AG10803 (cell line): ENCODE measurements at regions not wholly inside any gene's neighbourhood (a gene's known extent, or its start where the extent isn't known, plus 50 kb on each side); places are given as distances from the start of the nearest gene placed in this dataset.
"Not testable (repeated sequence)": the region's sequence is repeated elsewhere in the genome, so short reads cannot be mapped to it uniquely, and the experiment has no call there.

Source experiments
- DNase-seq: peaks from one replicate; pipeline ENCODE4 v3.0.0; 2010; ENCODE audit warnings: low read depth
- H3K4me3 ChIP-seq: 2 replicates; pipeline ENCODE4 v1.5.1; 2011; ENCODE audit warnings: mild to moderate bottlenecking, low read length, control low read depth
- TF ChIP-seq, protein P1 (sequence below): conservative IDR thresholded peaks from 2 replicates; pipeline ENCODE4 v1.5.1; 2011; ENCODE audit warnings: mild to moderate bottlenecking, low read length, control low read depth, inconsistent platforms

- no peak for DNase-seq
- H3K4me3 ChIP-seq = no peak overlapping the region
- TF ChIP-seq, protein P1, sequence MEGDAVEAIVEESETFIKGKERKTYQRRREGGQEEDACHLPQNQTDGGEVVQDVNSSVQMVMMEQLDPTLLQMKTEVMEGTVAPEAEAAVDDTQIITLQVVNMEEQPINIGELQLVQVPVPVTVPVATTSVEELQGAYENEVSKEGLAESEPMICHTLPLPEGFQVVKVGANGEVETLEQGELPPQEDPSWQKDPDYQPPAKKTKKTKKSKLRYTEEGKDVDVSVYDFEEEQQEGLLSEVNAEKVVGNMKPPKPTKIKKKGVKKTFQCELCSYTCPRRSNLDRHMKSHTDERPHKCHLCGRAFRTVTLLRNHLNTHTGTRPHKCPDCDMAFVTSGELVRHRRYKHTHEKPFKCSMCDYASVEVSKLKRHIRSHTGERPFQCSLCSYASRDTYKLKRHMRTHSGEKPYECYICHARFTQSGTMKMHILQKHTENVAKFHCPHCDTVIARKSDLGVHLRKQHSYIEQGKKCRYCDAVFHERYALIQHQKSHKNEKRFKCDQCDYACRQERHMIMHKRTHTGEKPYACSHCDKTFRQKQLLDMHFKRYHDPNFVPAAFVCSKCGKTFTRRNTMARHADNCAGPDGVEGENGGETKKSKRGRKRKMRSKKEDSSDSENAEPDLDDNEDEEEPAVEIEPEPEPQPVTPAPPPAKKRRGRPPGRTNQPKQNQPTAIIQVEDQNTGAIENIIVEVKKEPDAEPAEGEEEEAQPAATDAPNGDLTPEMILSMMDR = no peak
Observed at GRCh38 chr2:55801436-55801835, 107.8 kb upstream of the PNPT1 start.

DNA sequence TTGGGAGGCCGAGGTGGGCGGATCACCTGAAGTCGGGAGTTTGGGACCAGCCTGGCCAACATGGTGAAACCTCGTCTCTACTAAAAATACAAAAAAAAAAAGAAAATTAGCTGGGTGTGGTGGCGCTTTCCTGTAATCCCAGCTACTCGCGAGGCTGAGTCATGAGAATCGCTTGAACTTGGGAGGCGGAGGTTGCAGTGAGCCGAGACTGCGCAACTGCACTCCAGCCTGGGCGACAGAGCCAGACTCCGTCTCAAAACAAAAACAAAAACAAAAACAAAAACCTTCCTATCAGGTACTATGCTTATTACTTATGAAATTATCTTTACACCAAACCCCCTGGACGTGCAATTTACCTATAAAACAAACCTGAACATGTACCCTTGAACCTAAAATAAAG lies 106.0 kb upstream of the PNPT1 start:
- DNase-seq, H3K4me3 ChIP-seq: not testable (repeated sequence)

DNA sequence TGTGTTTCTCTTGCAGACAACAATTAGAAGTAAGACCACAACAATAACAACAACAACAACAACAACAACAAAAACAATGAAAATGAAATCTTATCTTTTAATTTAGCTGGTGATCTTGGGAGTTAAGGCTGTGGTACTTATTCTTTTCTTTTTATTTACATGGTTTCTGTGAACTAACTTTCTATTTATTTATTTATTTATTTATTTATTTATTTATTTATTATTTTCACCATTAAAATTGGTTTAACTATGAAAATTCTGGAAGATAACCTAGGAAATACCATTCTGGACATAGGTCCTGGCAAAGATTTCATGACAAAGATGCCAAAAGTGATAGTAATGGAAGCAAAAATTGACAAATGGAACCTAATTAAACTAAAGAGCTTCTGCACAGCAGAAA lies 102.5 kb upstream of the PNPT1 start:
- H3K4me3 ChIP-seq = no peak overlapping the region
- DNase-seq = no peak
- TF ChIP-seq, protein P1 = no peak

- H3K4me3 ChIP-seq, DNase-seq: not testable (repeated sequence)
Observed at GRCh38 chr2:55793602-55794001, 100.0 kb upstream of the PNPT1 start.

GRCh38 chr2:55786280-55786679 lies 92.6 kb upstream of the PNPT1 start:
- DNase-seq = no peak
- H3K4me3 ChIP-seq = no peak overlapping the region
- TF ChIP-seq, protein P1 = no peak

- H3K4me3 ChIP-seq, DNase-seq: not testable (repeated sequence)
Observed at GRCh38 chr2:55783751-55784150, 90.1 kb upstream of the PNPT1 start.

GRCh38 chr2:55782528-55783173 lies 89.0 kb upstream of the PNPT1 start:
- no peak overlapping the region for H3K4me3 ChIP-seq
- DNase-seq = no peak
- TF ChIP-seq, protein P1 = no peak

DNA sequence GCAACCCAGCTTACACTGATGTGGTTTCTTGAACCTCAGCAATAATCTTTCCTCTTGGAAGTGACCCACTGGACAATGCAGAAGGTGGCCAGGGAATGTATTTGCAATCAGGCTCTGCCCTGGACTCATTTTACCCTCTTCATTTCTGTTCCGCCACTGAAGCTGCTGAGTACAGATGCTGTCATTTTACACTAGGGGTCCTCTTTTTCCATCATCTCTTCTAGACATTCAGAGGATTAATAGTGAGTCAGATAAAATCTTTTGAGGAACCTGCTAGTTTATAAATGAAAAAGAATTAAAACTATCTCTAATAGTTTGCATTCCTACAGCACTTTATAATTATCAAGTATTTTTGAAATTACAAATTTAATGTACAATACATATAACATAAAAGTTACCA lies 87.9 kb upstream of the PNPT1 start:
- DNase-seq = no peak
- TF ChIP-seq, protein P1 = 0 out of 2 replicates have a peak, but pooled peaks have one; percentile 7
- H3K4me3 ChIP-seq = no peak overlapping the region

GRCh38 chr2:55780697-55781096 lies 87.1 kb upstream of the PNPT1 start:
- TF ChIP-seq, protein P1 = no peak
- no peak overlapping the region for H3K4me3 ChIP-seq
- DNase-seq = no peak
